MM.1S (cell line): ENCODE measurements at regions not wholly inside any gene's neighbourhood (a gene's known extent, or its start where the extent isn't known, plus 50 kb on each side); places are given as distances from the start of the nearest gene placed in this dataset.
"Not testable (repeated sequence)": the region's sequence is repeated elsewhere in the genome, so short reads cannot be mapped to it uniquely, and the experiment has no call there.

Experiments used
- DNase-seq: peaks from one replicate; pipeline ENCODE4 v3.0.0-alpha.2; 2015
- H2AFZ ChIP-seq: fragments of 300-600 bp; sonication (generic); 2 replicates; pipeline ENCODE4 v1.6.0; 2016; ENCODE audit warnings: antibody characterized with exemption, low read length
- H3F3A ChIP-seq: fragments of 300-600 bp; sonication (generic); 2 replicates; pipeline ENCODE4 v1.6.1; 2016; ENCODE audit warnings: mild to moderate bottlenecking, antibody characterized with exemption, low read length, moderate library complexity, mixed read lengths; ENCODE audit not compliant: insufficient read depth
- H3K27ac ChIP-seq: fragments of 300-600 bp; sonication (generic); 2 replicates; pipeline ENCODE4 v1.5.1; 2016; ENCODE audit warnings: mild to moderate bottlenecking, low read length
- H3K27me3 ChIP-seq: fragments of 300-600 bp; sonication (generic); replicated peaks from 2 replicates; pipeline ENCODE4 v1.6.0; 2016; ENCODE audit warnings: low read length; ENCODE audit not compliant: insufficient read depth
- H3K36me3 ChIP-seq: fragments of 300-600 bp; sonication (generic); replicated peaks from 2 replicates; pipeline ENCODE4 v1.6.1; 2016; ENCODE audit warnings: mild to moderate bottlenecking, low read length, mixed read lengths; ENCODE audit not compliant: insufficient read depth
- H3K4me1 ChIP-seq: fragments of 300-600 bp; sonication (generic); 2 replicates; pipeline ENCODE4 v1.6.1; 2016; ENCODE audit warnings: low read length, mixed read lengths
- H3K4me2 ChIP-seq: fragments of 300-600 bp; sonication (generic); 2 replicates; pipeline ENCODE4 v1.6.0; 2016; ENCODE audit warnings: low read depth, low read length
- H3K4me3 ChIP-seq: fragments of 300-600 bp; sonication (generic); 2 replicates; pipeline ENCODE4 v1.5.1; 2016; ENCODE audit warnings: low read length, mixed read lengths
- H3K79me2 ChIP-seq: fragments of 300-600 bp; sonication (generic); 2 replicates; pipeline ENCODE4 v1.6.1; 2016; ENCODE audit warnings: mixed run types, low read length, mixed read lengths
- H3K9ac ChIP-seq: fragments of 300-600 bp; sonication (generic); 2 replicates; pipeline ENCODE4 v1.6.1; 2016; ENCODE audit warnings: low read length, mixed read lengths
- H3K9me2 ChIP-seq: fragments of 300-600 bp; sonication (generic); replicated peaks from 2 replicates; pipeline ENCODE4 v1.6.1; 2016; ENCODE audit warnings: mild to moderate bottlenecking, low read length, mixed read lengths; ENCODE audit not compliant: insufficient read depth
- H3K9me3 ChIP-seq: fragments of 300-600 bp; sonication (generic); replicated peaks from 2 replicates; pipeline ENCODE4 v1.6.1; 2016; ENCODE audit warnings: mild to moderate bottlenecking, low read length, mixed read lengths; ENCODE audit not compliant: insufficient read depth
- H4K20me1 ChIP-seq: fragments of 300-600 bp; sonication (generic); 2 replicates; pipeline ENCODE4 v1.6.1; 2016; ENCODE audit warnings: mild to moderate bottlenecking, low read length, moderate library complexity, mixed read lengths; ENCODE audit not compliant: insufficient read depth
- CTCF ChIP-seq: fragments of 300-600 bp; sonication (generic); IDR thresholded peaks from 2 replicates; pipeline ENCODE4 v1.5.1; 2016; ENCODE audit warnings: antibody characterized with exemption, low read length, mixed read lengths
- EZH2 ChIP-seq: fragments of 300-600 bp; sonication (generic); optimal IDR thresholded peaks from 2 replicates; pipeline ENCODE3; 2017; ENCODE audit warnings: low read depth, mild to moderate bottlenecking, antibody characterized with exemption, low read length, mixed read lengths
- EZH2phosphoT487 ChIP-seq: fragments of 300-600 bp; sonication (generic); IDR thresholded peaks from 2 replicates; pipeline ENCODE4 v1.6.1; 2018; ENCODE audit warnings: antibody characterized with exemption, low read length

DNA sequence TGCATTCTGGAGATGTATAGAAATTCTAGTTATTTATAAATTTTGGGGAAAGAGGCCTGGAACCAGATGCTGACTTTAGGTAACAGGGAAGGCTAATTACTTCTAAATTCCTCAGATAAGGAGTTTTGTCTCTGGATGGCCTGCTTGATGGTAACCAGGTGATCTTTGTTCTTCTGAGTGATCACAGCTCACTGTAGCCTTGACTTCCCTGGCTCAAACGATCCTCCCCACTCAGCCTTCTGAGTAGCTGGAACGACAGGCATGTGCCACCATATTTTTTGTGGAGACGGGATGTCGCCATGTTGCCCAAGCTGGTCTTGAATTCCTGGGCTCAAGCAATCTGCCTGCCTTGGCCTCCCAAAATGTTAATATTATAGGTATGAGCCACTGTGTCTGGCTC is 54.4 kb upstream of the MSH6 start:
- Histone ChIP-seq H3K9me2 (no peaks in the 10 kb centered on the region), H3K36me3 (no peaks in the 10 kb centered on the region), H3K4me2 (no peak overlapping the region), H3K4me1 (no peaks in the 10 kb centered on the region), H2AFZ (no peak overlapping the region), H3F3A (no peaks in the 10 kb centered on the region), H4K20me1 (no peaks in the 10 kb centered on the region), H3K4me3 (no peak overlapping the region), H3K27me3 (no peaks in the 10 kb centered on the region), H3K9ac (no peak overlapping the region), H3K27ac (no peak overlapping the region), H3K9me3 (no peaks in the 10 kb centered on the region), H3K79me2 (no peaks in the 10 kb centered on the region)
- TF ChIP-seq CTCF (no peak), EZH2phosphoT487 (no peak), EZH2 (no peak)
- DNase-seq, result no peak

DNA sequence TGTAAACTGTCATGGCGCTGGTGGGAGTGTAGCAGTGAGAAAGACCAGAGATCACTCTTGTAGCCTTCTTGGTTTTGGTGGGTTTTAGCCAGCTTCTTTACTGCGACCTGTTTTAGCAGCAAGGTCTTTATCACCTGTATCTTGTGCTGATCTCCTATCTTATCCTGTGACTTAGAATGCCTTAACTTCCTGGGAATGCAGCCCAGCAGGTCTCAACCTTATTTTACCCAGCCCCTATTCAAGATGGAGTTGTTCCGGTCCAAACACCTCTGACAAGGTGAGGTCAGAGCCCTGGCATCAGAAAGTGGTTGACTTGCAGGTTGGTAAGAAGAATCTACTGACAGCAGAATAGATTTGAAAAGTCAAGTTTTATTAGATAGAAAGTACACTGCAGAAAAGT is 55.0 kb upstream of the MSH6 start:
- no peak overlapping the region for H3K27ac ChIP-seq
- no peak overlapping the region for H3K4me2 ChIP-seq
- no peaks in the 10 kb centered on the region for H3K27me3 ChIP-seq
- no peak overlapping the region for H2AFZ ChIP-seq
- no peaks in the 10 kb centered on the region for H3F3A ChIP-seq
- no peaks in the 10 kb centered on the region for H3K9me2 ChIP-seq
- no peaks in the 10 kb centered on the region for H4K20me1 ChIP-seq
- no peak overlapping the region for H3K4me3 ChIP-seq
- no peaks in the 10 kb centered on the region for H3K79me2 ChIP-seq
- H3K36me3 ChIP-seq, result no peaks in the 10 kb centered on the region
- no peak overlapping the region for H3K9ac ChIP-seq
- H3K9me3 ChIP-seq, result no peaks in the 10 kb centered on the region
- DNase-seq, result no peak
- no peak for TF ChIP-seq CTCF
- TF ChIP-seq EZH2, result no peak
- no peak for TF ChIP-seq EZH2phosphoT487
- no peaks in the 10 kb centered on the region for H3K4me1 ChIP-seq

GRCh38 chr2:47726978-47727377 is 56.0 kb upstream of the MSH6 start:
- not testable (repeated sequence) for H3K4me1 ChIP-seq, H2AFZ ChIP-seq, H3K4me2 ChIP-seq

GRCh38 chr2:47725808-47726207 is 57.1 kb upstream of the MSH6 start:
- H3K4me1 ChIP-seq, result no peaks in the 10 kb centered on the region
- no peaks in the 10 kb centered on the region for H3F3A ChIP-seq
- no peaks in the 10 kb centered on the region for H4K20me1 ChIP-seq
- no peaks in the 10 kb centered on the region for H3K9me2 ChIP-seq
- no peak overlapping the region for H3K4me2 ChIP-seq
- no peaks in the 10 kb centered on the region for H3K9me3 ChIP-seq
- H3K36me3 ChIP-seq, result no peaks in the 10 kb centered on the region
- H3K4me3 ChIP-seq, result no peak overlapping the region
- no peak overlapping the region for H3K27ac ChIP-seq
- H3K9ac ChIP-seq, result no peak overlapping the region
- TF ChIP-seq CTCF, result no peak
- TF ChIP-seq EZH2phosphoT487, result no peak
- TF ChIP-seq EZH2, result no peak
- H3K27me3 ChIP-seq, result no peaks in the 10 kb centered on the region
- H2AFZ ChIP-seq, result no peak overlapping the region
- H3K79me2 ChIP-seq, result no peaks in the 10 kb centered on the region
- DNase-seq, result no peak

More at GRCh38 chr2:47726978-47727377, 56.0 kb upstream of the MSH6 start:
- H3K4me3 ChIP-seq, H3K27ac ChIP-seq, H3K9me2 ChIP-seq, H3K36me3 ChIP-seq, H3K79me2 ChIP-seq, DNase-seq, H3K9me3 ChIP-seq, H3K9ac ChIP-seq, H4K20me1 ChIP-seq, H3F3A ChIP-seq, H3K27me3 ChIP-seq: not testable (repeated sequence)
